GM12874 (cell line): ENCODE measurements at regions not wholly inside any gene's neighbourhood (a gene's known extent, or its start where the extent isn't known, plus 50 kb on each side); places are given as distances from the start of the nearest gene placed in this dataset.

Experiments
- CTCF ChIP-seq: IDR thresholded peaks from 2 replicates; pipeline ENCODE4 v1.5.1; 2011; ENCODE audit warnings: low read depth, mild to moderate bottlenecking, control low read depth, low read length, moderate library complexity; ENCODE audit not compliant: insufficient read depth

DNA sequence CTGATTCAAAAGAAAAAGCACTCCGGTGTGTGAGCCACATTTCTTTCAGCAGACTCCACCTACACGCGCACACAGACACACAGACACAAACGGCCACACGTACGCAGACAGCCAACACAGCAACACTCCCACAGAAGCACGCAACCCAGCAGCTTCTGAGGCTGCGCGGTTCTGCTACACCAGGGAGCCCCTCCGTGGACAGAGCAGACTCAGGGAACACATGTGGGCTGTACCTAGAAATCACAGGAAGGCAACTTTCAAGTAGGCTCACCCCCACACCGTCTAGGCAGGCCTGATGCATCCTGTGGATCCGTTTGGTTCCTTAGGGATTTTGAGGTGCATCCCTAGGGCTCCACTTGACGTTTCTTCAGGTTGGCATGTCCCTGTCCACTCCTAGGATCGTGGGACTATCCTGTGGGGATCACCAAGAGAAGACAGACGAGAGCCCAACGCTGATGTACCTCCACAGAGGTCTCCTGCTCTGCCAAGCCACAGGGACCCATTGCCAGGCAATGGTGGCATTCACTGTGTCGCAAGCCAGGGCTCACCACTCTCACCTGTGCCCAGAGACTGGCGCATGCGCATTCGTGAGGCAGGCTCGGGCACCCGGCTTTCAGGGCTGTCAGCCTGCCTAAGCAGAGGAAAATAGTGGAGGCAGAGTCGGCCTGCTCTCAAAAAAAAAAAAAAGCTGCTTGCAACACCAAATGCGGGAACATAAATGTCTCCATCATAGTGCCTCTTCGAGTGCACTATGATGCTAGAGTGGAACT is 2333.3 kb downstream of the TP53TG3F start:
- TF ChIP-seq CTCF = no peak

DNA sequence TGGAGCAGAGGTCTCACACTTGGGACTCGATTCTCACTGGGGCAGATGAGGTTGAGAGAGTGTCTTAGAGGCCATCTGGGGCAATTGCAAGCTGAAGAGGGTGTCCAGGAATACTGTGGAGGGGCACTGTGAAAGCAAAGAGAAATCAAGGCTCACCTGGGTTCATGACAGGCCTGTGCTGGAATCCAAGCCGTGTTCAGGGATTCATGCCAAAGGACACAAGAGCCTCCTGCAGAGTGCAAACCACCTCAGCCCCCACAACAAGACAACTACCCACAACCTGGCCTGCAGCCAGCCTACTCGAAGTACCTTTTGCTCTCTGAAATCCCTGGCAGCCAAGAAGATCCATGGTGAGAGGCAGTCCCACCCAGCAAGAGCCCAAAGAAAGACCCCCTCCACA is 2334.2 kb downstream of the TP53TG3F start:
- TF ChIP-seq CTCF = no peak

DNA sequence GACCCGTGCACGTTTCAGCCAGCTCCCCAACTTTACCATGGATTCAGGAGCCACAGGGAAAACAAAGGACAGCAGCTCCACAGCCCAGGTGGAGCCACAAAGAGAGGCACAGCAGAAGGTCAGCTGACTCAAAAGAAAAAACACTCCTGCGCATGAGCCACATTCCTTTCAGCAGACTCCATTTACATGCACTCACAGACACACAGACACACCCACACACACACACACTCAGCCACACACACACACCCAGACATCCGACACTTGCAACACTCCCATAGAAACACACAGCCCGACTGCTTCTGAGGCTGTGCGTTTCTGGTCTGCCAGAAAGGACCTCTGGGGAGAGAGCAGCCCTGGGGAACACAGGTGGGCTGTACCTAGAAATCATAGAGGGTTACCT is 2335.5 kb downstream of the TP53TG3F start:
- no peak for TF ChIP-seq CTCF

DNA sequence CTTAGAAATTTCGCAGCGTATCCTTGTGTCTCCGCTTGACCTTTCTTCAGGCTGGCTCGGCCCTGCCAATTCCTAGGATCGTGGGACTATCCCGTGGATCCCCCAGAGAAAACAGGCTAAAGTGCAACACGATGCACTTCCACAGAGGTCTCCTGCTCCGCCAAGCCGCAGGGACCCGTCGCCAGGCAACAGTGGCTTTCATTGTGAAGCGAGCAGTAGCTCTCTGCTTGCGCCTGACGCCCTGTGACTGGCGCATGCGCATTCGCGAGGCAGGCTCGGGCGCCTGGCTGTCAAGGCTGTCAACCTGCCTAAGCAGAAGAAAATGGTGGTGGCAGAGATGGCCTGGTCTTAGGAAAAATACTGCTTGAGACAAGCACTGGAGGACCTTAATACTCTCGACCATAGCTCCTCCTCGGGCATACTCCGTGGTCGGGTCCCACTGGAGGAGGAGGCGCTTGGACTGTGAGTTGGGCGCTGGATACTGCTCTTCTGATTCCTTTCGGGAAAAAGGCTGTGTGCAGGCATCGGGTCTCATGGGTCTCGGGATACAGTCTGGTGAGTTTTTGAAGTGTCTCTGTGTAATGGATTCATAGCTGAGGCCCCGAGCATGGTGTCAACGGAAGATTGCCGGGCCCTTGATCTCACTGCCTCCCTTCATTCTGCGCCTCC is 2336.1 kb downstream of the TP53TG3F start:
- no peak for TF ChIP-seq CTCF

DNA sequence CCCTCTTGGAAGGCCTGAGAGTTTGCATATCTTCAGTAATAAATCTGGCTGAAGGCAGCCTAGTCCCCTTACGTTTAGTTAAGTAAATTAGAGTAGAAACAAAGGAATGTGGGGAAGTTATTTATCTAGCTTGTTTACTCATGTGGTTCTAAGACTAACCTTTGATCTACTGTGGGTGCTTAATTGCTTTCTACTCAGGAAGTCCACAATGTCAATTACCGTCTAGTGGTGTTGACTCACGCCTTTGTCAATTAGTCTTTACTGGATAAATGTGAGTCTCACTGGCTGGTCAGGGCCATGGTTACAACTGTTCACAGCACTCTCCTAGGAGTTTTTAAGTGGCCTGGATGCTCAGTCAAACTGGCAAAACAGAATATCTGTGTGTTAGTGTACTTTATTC is 2338.4 kb downstream of the TP53TG3F start:
- TF ChIP-seq CTCF = no peak

DNA sequence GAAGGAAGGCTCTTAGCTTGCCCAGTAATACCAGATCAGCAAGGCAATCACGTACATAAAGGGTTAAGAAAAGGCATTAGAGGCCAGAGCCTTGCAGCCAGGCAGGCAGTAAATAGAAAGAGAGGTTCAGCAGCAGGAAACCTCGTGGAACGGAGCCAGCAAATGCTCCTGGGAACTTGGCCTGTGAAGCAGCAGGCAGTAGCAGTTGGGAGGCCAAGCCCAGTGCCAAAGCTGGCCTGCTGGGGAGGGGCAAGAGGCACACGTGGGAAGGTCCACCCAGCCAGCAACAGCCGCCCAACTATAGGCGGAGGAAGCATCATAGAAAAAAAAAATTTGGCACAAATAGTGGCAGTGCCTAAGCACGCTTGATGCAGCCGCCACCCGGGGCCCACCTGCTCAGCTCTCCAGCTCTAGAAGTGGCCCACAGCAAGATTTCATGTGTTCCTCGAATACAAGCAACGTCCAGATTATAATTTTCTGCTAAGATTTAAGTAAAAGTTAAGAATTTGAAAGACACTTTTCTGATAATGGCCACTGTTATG is 2339.5 kb downstream of the TP53TG3F start:
- no peak for TF ChIP-seq CTCF

GRCh38 chr16:35823342-35823741 is 2363.9 kb downstream of the TP53TG3F start:
- no peak for TF ChIP-seq CTCF
